G401 (cell line): ENCODE measurements at regions not wholly inside any gene's neighbourhood (a gene's known extent, or its start where the extent isn't known, plus 50 kb on each side); places are given as distances from the start of the nearest gene placed in this dataset.
"Not testable (repeated sequence)": the region's sequence is repeated elsewhere in the genome, so short reads cannot be mapped to it uniquely, and the experiment has no call there.

Experiments used
- DNase-seq: peaks from one replicate; pipeline ENCODE4 v3.0.0-alpha.2; 2015; ENCODE audit warnings: low spot score
- in situ Hi-C: cut with HindIII; loops from 2 replicates; pipeline ENCODE4 v1.10.0; 2016; ENCODE audit warnings: low sequenced_read_pairs, mixed read lengths

GRCh38 chr10:33484787-33485186 is 150.3 kb upstream of the NRP1 start:
- no peak for DNase-seq
- in situ Hi-C loops = no loop called here

DNA sequence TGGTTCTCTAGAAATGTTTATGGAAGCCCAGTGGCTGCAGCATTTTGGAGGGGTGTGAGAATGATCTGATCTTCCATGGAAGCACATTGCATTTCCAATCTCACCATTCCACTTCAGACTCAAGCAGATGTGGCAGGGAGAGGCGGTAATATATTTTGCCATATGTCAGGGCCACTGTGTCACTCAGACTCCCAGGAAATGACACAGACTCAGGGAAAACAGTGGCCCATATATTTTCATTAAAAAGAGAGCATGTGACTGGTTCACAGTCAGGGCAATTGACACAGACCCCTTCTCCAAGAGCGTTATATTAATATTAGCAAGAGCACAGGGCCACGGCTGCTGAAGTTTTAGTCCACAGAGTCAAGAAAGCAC is 149.3 kb upstream of the NRP1 start:
- in situ Hi-C loops = no loop called here
- DNase-seq = no peak

GRCh38 chr10:33483124-33483815 is 148.8 kb upstream of the NRP1 start:
- DNase-seq = no peak
- in situ Hi-C loops = no loop called here

DNA sequence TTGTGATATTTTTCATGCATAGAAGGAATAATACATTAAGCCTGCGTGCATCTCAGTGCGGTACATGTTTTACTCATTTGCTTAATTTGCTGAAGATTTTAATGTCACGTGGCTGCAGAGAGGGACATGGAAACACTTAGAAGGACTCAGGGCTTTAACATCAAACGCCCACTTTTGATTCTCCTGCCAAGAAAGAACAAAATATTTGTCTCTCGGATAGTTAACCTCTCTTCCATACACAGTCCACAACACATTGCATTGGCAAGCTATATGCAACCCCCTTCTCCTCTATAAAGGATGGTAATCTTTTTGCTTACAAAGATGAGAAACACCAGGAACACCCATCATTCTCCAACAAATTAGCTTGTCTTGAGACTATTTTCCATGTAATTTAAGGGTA is 148.0 kb upstream of the NRP1 start:
- no peak for DNase-seq
- in situ Hi-C loops = no loop called here

- DNase-seq = no peak
- in situ Hi-C loops = no loop called here
These were observed 146.7 kb upstream of the NRP1 start for GRCh38 chr10:33481184-33481583.

DNA sequence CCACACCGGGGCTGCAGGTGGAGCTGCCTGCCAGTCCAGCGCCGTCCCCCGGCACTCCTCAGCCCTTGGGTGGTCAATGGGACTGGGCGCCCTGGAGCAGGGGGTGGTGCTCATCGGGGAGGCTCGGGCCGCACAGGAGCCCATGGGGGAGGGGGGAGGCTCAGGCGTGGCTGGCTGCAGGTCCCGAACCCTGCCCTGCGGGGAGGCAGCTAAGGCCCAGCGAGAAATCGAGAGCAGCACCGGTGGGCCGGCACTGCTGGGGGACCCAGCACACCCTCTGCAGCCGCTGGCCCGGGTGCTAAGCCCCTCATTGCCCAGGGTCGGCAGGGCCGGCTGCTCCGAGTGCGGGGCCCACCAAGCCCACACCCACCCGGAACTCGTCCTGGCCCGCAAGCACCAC is 145.9 kb upstream of the NRP1 start:
- in situ Hi-C loops = not testable (repeated sequence)

DNA sequence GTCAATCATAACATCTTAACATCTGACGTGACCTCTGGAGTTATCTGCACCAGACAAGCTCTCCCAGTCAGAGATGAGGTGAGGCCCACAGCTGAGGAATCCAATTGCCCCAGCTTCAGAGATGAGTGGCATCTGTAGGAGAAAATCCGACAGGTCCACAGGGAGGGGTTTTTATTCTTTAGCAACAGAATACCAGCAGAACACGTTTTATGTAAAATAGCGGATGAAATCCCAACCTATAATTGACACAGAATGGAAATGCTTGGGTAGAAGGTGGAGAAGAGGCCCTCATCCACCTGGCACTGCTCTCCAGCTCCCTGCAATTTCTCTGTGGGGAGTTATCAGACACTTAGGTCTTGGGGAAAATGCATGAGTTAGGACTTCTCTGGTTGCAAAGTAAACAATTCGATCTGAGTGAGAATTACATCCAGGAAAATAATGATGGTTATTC is 144.2 kb upstream of the NRP1 start:
- no peak for DNase-seq
- in situ Hi-C loops = no loop called here

More for the DNA sequence above, 145.9 kb upstream of the NRP1 start:
- not testable (repeated sequence) for DNase-seq

- in situ Hi-C loops = no loop called here
These were observed 143.7 kb upstream of the NRP1 start for GRCh38 chr10:33478089-33478674.

GRCh38 chr10:33477291-33478088 is 143.0 kb upstream of the NRP1 start:
- in situ Hi-C loops = no loop called here
- no peak for DNase-seq

More at GRCh38 chr10:33478089-33478674, 143.7 kb upstream of the NRP1 start:
- DNase-seq = no peak

GRCh38 chr10:33476757-33477273 is 142.3 kb upstream of the NRP1 start:
- no peak for DNase-seq
- in situ Hi-C loops = no loop called here

- in situ Hi-C loops = no loop called here
These were observed 139.2 kb upstream of the NRP1 start for GRCh38 chr10:33473688-33474087.

DNA sequence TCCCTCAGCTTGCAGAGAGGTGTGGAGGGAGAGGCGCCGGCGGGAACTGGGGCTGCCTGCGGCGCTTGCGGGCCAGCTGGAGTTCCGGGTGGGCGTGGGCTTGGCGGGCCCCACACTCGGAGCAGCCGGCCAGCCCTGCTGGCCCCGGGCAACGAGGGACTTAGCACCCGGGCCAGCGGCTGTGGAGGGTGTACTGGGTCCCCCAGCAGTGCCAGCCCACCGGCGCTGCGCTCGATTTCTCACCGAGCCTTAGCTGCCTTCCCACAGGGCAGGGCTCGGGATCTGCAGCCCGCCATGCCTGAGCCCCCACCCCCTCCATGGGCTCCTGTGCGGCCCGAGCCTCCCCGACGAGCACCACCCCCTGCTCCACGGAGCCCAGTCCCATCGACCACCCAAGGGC is 133.5 kb upstream of the NRP1 start:
- DNase-seq, in situ Hi-C loops: not testable (repeated sequence)

More at GRCh38 chr10:33473688-33474087, 139.2 kb upstream of the NRP1 start:
- no peak for DNase-seq

- in situ Hi-C loops = no loop called here
- DNase-seq = no peak
These were observed 131.3 kb upstream of the NRP1 start for GRCh38 chr10:33465747-33466146.

DNA sequence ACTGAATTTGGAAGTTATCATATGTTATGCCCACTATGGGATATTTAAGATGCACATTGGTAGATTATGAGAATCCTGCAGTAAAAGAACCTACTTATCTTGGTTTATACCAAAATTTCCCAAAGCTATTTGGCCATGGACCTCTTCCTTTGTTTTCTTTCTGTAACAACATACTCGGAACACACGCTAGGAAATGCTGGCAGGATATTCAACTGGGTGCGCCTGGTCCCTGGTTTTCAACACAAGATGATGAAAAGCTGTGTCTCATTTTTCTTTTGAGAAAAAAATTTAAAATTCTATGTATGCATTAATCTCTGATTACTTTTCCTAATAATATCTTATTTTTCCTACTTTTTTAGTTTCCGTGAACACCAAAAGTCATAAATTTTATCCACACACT is 128.5 kb upstream of the NRP1 start:
- DNase-seq = no peak
- in situ Hi-C loops = no loop called here

DNA sequence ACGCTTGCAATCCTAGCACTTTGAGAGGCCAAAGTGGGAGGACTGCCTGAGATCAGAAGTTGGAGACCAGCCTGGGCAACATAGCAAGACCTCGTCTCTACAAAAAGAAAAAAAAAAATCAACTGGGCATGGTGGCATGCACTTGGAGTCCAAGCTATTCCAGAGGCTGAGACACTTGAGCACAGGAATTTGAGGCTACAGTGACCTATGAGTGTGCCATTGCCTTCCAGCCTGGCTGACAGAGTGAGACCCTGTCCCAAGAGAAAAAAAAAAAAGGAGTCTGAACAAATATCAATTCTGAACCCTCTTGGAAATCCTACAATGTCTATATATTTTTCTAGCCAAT is 126.8 kb upstream of the NRP1 start:
- in situ Hi-C loops = no loop called here
- DNase-seq = no peak

DNA sequence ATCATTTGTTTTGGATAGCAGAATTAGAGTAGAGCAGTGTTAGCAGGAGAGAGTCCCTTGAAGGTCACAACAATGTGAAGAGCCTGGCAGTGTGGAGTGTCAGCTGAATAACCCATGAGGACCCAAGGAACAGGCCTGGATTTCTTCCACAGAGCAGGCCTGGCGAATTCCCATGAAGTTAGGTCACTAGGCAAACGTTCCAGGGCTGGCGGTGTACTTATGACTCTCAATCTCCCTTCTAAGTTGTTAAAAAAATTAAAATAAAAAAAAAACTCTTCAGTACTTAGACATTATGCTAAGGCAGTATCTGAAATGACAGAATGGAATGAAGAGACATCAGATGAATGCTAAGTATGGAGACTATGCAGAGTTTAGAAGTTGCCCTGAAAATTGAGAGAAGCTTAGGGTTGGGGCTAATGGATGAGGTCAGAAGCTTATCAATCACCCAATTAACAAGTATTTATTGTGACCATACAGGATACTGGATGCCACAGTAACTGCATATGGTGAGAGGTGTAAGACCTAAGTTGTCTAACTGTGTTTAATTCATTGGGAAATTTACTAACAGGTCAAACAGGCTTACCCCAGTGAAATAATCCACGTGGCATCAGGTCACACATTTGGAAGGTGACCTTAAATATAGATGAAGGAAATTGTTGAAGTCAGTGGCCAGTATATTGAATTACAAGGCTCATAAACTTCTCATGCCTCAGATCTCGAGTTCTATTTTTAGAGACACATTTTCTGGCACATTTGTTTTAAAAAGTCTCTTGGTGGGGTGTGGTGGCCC is 126.2 kb upstream of the NRP1 start:
- in situ Hi-C loops = no loop called here

GRCh38 chr10:33459602-33460001 is 125.1 kb upstream of the NRP1 start:
- in situ Hi-C loops = no loop called here
- DNase-seq = no peak

More for the DNA sequence above, 126.2 kb upstream of the NRP1 start:
- DNase-seq = no peak

DNA sequence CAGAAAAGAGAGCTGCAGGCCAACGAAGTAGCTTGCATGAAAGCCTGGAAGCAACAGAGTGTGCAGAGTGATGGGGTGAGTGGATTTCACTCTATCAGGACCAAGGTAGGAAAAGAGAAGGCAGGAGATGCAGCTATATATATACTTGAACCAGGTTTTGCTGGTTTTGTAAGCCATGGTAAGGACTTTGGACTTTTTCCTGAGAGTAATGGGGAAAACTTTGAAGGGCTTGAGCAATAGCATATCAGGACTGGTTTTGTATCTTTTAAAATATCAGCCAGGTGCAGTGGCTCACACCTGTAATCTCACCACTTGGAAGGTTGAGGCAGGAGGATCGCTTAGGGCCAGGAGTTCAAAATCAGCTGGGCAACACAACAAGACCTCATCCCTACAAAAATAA is 120.6 kb upstream of the NRP1 start:
- no peak for DNase-seq
- in situ Hi-C loops = no loop called here

- DNase-seq = no peak
- in situ Hi-C loops = no loop called here
These were observed 120.1 kb upstream of the NRP1 start for GRCh38 chr10:33454554-33454953.
